GM12878 (cell line): ENCODE measurements at regions not wholly inside any gene's neighbourhood (a gene's known extent, or its start where the extent isn't known, plus 50 kb on each side); places are given as distances from the start of the nearest gene placed in this dataset.

Experiments used
- ATAC-seq: fragments of 200-7000 bp; cut with Tn5 transposase; 3 replicates; pipeline ENCODE4 v1.9.1; 2020; ENCODE audit warnings: mild to moderate bottlenecking, moderate library complexity
- BruUV-seq: library from RNA; stranded (reverse); fragments of 400-500 nt; replicated peaks from 2 replicates; lab custom pipeline; 2021; lab: Mats Ljungman, UMichigan
- CTCF ChIA-PET: fragments of 300-600 bp; sonication (Branson Sonifier 250); formaldehyde crosslinking; extraction: SDS; loops from one replicate; lab custom pipeline; 2021; ENCODE audit warnings: inconsistent platforms; lab: Yijun Ruan, JAX
- POLR2A ChIA-PET: fragments of 350-600 bp; formaldehyde crosslinking; extraction: SDS; loops from one replicate; lab custom pipeline; 2021; ENCODE audit warnings: inconsistent platforms; lab: Charles Lee
- RAD21 ChIA-PET: fragments of 300-600 bp; sonication (Branson Sonifier 250); formaldehyde crosslinking; loops from one replicate; lab custom pipeline; 2023; ENCODE audit warnings: antibody characterized with exemption; ENCODE audit not compliant: unreplicated experiment; lab: Charles Lee
- SMC1A ChIA-PET: fragments of 300-600 bp; sonication (Branson Sonifier 250); formaldehyde crosslinking; loops from one replicate; lab custom pipeline; 2023; ENCODE audit not compliant: unreplicated experiment, uncharacterized antibody; lab: Charles Lee
- DNase-seq: peaks from one replicate; pipeline ENCODE4 v3.0.0-alpha.2; 2011; ENCODE audit warnings: low read depth, low spot score
- FAIRE-seq: peaks from 3 replicates; lab custom pipeline; 2011; peaks lifted over from hg19 to GRCh38; lab: Jason Lieb, UNC
- H2AFZ ChIP-seq: 2 replicates; pipeline ENCODE4 v1.6.0; 2011; ENCODE audit warnings: low read depth, low read length, control low read depth; ENCODE audit not compliant: control insufficient read depth
- H3K27ac ChIP-seq: 2 replicates; pipeline ENCODE4 v1.5.1; 2011; ENCODE audit warnings: control low read depth; ENCODE audit not compliant: control insufficient read depth, insufficient read depth
- H3K27me3 ChIP-seq, 2 experiments: replicated peaks in 1 of 2; 2 replicates each; pipeline versions ENCODE4 v1.6.0 to v1.6.1; 2011; ENCODE audit warnings: low read length in 1 of 2; ENCODE audit not compliant: control insufficient read depth in 2 of 2, insufficient read depth in 2 of 2
- H3K36me3 ChIP-seq, 2 experiments: 2 replicates each; pipeline ENCODE4 v1.5.1; 2011; ENCODE audit warnings: low read length in 1 of 2; ENCODE audit not compliant: control insufficient read depth in 2 of 2, insufficient read depth in 2 of 2
- H3K4me1 ChIP-seq: 2 replicates; pipeline ENCODE4 v1.6.1; 2011; ENCODE audit warnings: mild to moderate bottlenecking, low read length, moderate library complexity, mixed read lengths; ENCODE audit not compliant: control insufficient read depth, insufficient read depth
- H3K4me2 ChIP-seq: 2 replicates; pipeline ENCODE4 v1.6.0; 2011; ENCODE audit warnings: control low read depth; ENCODE audit not compliant: control insufficient read depth, insufficient read depth
- H3K4me3 ChIP-seq: fragments of 200-600 bp; sonication (generic); 2 replicates; pipeline ENCODE4 v1.5.1; 2016
- H3K79me2 ChIP-seq: 2 replicates; pipeline ENCODE4 v1.6.0; 2011; ENCODE audit warnings: low read length; ENCODE audit not compliant: control insufficient read depth, insufficient read depth
- H3K9ac ChIP-seq: 2 replicates; pipeline ENCODE4 v1.8.0; 2011; ENCODE audit warnings: low read length, control low read depth, mixed read lengths; ENCODE audit not compliant: control insufficient read depth, insufficient read depth
- H3K9me3 ChIP-seq: replicated peaks from 3 replicates; pipeline ENCODE4 v1.5.1; 2011; ENCODE audit warnings: mild to moderate bottlenecking, low read length; ENCODE audit not compliant: control insufficient read depth, insufficient read depth
- H4K20me1 ChIP-seq: 2 replicates; pipeline ENCODE4 v1.6.0; 2011; ENCODE audit not compliant: control insufficient read depth, insufficient read depth
- CTCF ChIP-seq, 3 experiments: IDR thresholded peaks in 2 of 3; conservative IDR thresholded peaks in 1 of 3; 2 replicates each; pipeline ENCODE4 v1.5.1; 2011; ENCODE audit warnings: low read depth in 3 of 3, low read length in 3 of 3, mild to moderate bottlenecking in 3 of 3, control low read depth in 2 of 3, moderate library complexity in 2 of 3, inconsistent platforms in 1 of 3, mixed read lengths in 1 of 3; ENCODE audit not compliant: control insufficient read depth in 2 of 3, insufficient read depth in 1 of 3; ENCODE audit errors: extremely low read depth in 1 of 3
- ESRRA ChIP-seq: IDR thresholded peaks from 2 replicates; pipeline ENCODE4 v1.6.1; 2012; ENCODE audit warnings: mild to moderate bottlenecking, low read length, improper control_type of control experiment
- IKZF1 ChIP-seq: fragments of 450-650 bp; conservative IDR thresholded peaks from 2 replicates; pipeline ENCODE4 v1.6.1; 2017; ENCODE audit warnings: antibody characterized with exemption, mild to moderate bottlenecking
- MAX ChIP-seq: IDR thresholded peaks from 2 replicates; pipeline ENCODE4 v1.6.1; 2012; ENCODE audit warnings: low read depth, low read length, improper control_type of control experiment
- MXI1 ChIP-seq: fragments of 150-350 bp; IDR thresholded peaks from 2 replicates; pipeline ENCODE4 v1.6.1; 2011; ENCODE audit warnings: low read depth, mild to moderate bottlenecking, inconsistent platforms, low read length, improper control_type of control experiment
- PKNOX1 ChIP-seq: fragments of 450-650 bp; IDR thresholded peaks from 2 replicates; pipeline ENCODE4 v1.6.1; 2016; ENCODE audit warnings: mild to moderate bottlenecking
- RBBP5 ChIP-seq: fragments of 200-600 bp; sonication (generic); conservative IDR thresholded peaks from 2 replicates; pipeline ENCODE4 v1.6.1; 2016
- TARDBP ChIP-seq: IDR thresholded peaks from 2 replicates; pipeline ENCODE4 v1.6.1; 2016; ENCODE audit warnings: borderline replicate concordance
- ZBTB4 ChIP-seq: fragments of 450-650 bp; formaldehyde crosslinking; IDR thresholded peaks from 2 replicates; pipeline ENCODE4 v1.4.0; 2022; ENCODE audit warnings: mild to moderate bottlenecking, moderate library complexity
- ZNF687 ChIP-seq: fragments of 450-650 bp; IDR thresholded peaks from 2 replicates; pipeline ENCODE4 v1.6.1; 2017; ENCODE audit warnings: mild to moderate bottlenecking, moderate library complexity
- WGBS: methylation state at CpG from one replicate; pipeline ENCODE4 v1.1.6; 2016; ENCODE audit warnings: low lambda C conversion rate; ENCODE audit not compliant: insufficient replicate concordance, insufficient coverage; ENCODE audit errors: missing lambda C conversion rate; 5-methylcytosine and 5-hydroxymethylcytosine counted together
- in situ Hi-C: fragments of 300-500 bp; cut with MboI; formaldehyde crosslinking; loops from 9 replicates; pipeline ENCODE4 v1.14.3; 2018; ENCODE audit warnings: mixed read lengths
- intact Hi-C: fragments of 100-400 bp; cut with micrococcal nuclease; formaldehyde crosslinking; loops from one replicate; pipeline ENCODE4 v1.14.2; 2022; ENCODE audit not compliant: unreplicated experiment

- ChIA-PET RAD21 (no interaction called here), CTCF (no interaction called here), SMC1A (no interaction called here), POLR2A (no interaction called here)
- Histone ChIP-seq H3K36me3 (no peaks in the 10 kb centered on the region), H3K9ac (no peak overlapping the region), H3K9me3 (no peaks in the 10 kb centered on the region; the same call in 2 of the 3 replicates), H4K20me1 (no peaks in the 10 kb centered on the region), H3K4me3 (no peak overlapping the region), H3K27me3 (no peaks in the 10 kb centered on the region), H3K4me2 (no peak overlapping the region), H3K79me2 (no peaks in the 10 kb centered on the region), H3K27ac (no peak overlapping the region), H2AFZ (no peak overlapping the region), H3K4me1 (no peaks in the 10 kb centered on the region)
- no TSS peak for BruUV-seq
- in situ Hi-C loops (no loop called here), intact Hi-C loops (no loop called here)
- no peak for FAIRE-seq
- no peak for ATAC-seq
- no peak for DNase-seq
- TF ChIP-seq MAX (no peak), TARDBP (no peak), CTCF (IDR thresholded peaks at IDR 0.05 in 2 of 3, conservative IDR thresholded peaks at IDR 0.05 in 1 of 3; ENCODE audit: control insufficient read depth in 2 of 3, extremely low read depth in 1 of 3, insufficient read depth in 1 of 3, low read depth in 3 of 3, low read length in 3 of 3) (no peak), ZNF687 (no peak), RBBP5 (no peak), ESRRA (no peak), PKNOX1 (no peak), IKZF1 (no peak), MXI1 (no peak), ZBTB4 (CRISPR knock-in tag) (no peak)
- 26% methylated on average over 20 of the region's 20 CpGs for WGBS
Observed at GRCh38 chr18:78241535-78242253, 737.9 kb upstream of the SALL3 start.
